ENCODE measurements at regions not wholly inside any gene's neighbourhood (a gene's known extent, or its start where the extent isn't known, plus 50 kb on each side); places are given as distances from the start of the nearest gene placed in this dataset.

GRCh38 chr17:15122857-15123256 is 142.3 kb downstream of the PMP22 start:
- Histone ChIP-seq H2BK5ac (ENCODE audit: low read depth, low read length) (no peak overlapping the region), H3K4me2 (ENCODE audit: insufficient read depth in 1 of 2, low read depth in 2 of 2, low read length in 2 of 2) (no peak overlapping the region), H3K4me1 (replicated peaks in 1 of 4; ENCODE audit: control insufficient read depth in 3 of 4, insufficient read depth in 4 of 4, low read length in 3 of 4) (peaks cover 0 to 4% (median 1%) of the 10 kb centered on the region in 4 experiments; a peak in 4 of 7 replicates), H2BK15ac (ENCODE audit: low read length) (no peak overlapping the region), H2BK120ac (replicated peaks; ENCODE audit: low read depth, low read length) (no peak overlapping the region), H3K27ac (ENCODE audit: low read depth, low read length) (no peak overlapping the region), H3K56ac (replicated peaks; ENCODE audit: insufficient read length, low read depth, low read length) (no peak overlapping the region), H3K9ac (replicated peaks in 1 of 4; ENCODE audit: extremely low read depth in 1 of 4, low read depth in 3 of 4, low read length in 3 of 4) (no peak overlapping the region), H3K79me2 (ENCODE audit: control insufficient read depth in 1 of 2, insufficient read depth in 2 of 2, low read length in 2 of 2) (no peaks in the 10 kb centered on the region), H3K9me3 (ENCODE audit: insufficient read depth in 2 of 2, low read depth in 1 of 2, low read length in 1 of 2) (no peaks in the 10 kb centered on the region; a peak in 1 of 4 replicates), H3K4me3 (ENCODE audit: extremely low read depth in 1 of 4, insufficient read depth in 2 of 4, low read depth in 3 of 4, low read length in 4 of 4) (no peak overlapping the region), H2BK20ac (ENCODE audit: low read length) (no peak overlapping the region), H4K20me1 (replicated peaks in 1 of 2; ENCODE audit: control insufficient read depth in 1 of 2, insufficient read depth in 2 of 2, low read length in 2 of 2) (no peaks in the 10 kb centered on the region), H3K79me1 (ENCODE audit: low read depth, low read length) (no peaks in the 10 kb centered on the region), H2AK5ac (ENCODE audit: low read depth, low read length) (no peak overlapping the region), H3K23ac (ENCODE audit: insufficient read length) (no peak overlapping the region), H3K4ac (replicated peaks; ENCODE audit: insufficient read length, low read depth, low read length) (no peak overlapping the region), H3K14ac (ENCODE audit: insufficient read length) (no peak overlapping the region), H2BK12ac (ENCODE audit: low read depth, low read length) (no peak overlapping the region), H3K18ac (ENCODE audit: extremely low read depth, low read length) (no peak overlapping the region), H4K91ac (replicated peaks; ENCODE audit: insufficient read length, low read length) (no peak overlapping the region), H3K27me3 (replicated peaks in 1 of 4; ENCODE audit: control insufficient read depth in 3 of 4, extremely low read depth in 1 of 4, insufficient read depth in 3 of 4, low read length in 3 of 4) (no peaks in the 10 kb centered on the region), H2AFZ (ENCODE audit: low read length) (no peak overlapping the region), H4K8ac (ENCODE audit: extremely low read depth, insufficient read depth, low read length) (no peak overlapping the region), H3K36me3 (ENCODE audit: control insufficient read depth in 2 of 4, insufficient read depth in 4 of 4, low read length in 3 of 4) (no peaks in the 10 kb centered on the region), H3K23me2 (ENCODE audit: low read depth, low read length) (no peaks in the 10 kb centered on the region), H4K5ac (ENCODE audit: insufficient read length, low read depth, low read length) (no peak overlapping the region)
- ChIA-PET CTCF (ENCODE audit: partially characterized antibody) (interaction anchor here (1.0 kb wide), 1 partner anchor 13 kb away, joined by 3 read pairs; no protein-coding TSS in a partner anchor), POLR2A (ENCODE audit: partially characterized antibody) (no interaction called here)
- FAIRE-seq (no peak), DNase-seq (ENCODE audit: low read depth in 1 of 2, low spot score in 2 of 2) (no peak)
- WGBS, 2 experiments (ENCODE audit: extremely low coverage in 1 of 2, insufficient coverage in 1 of 2, insufficient read length in 1 of 2, insufficient replicate concordance in 2 of 2, low coverage in 1 of 2, low lambda C conversion rate in 2 of 2, missing lambda C conversion rate in 1 of 2): 84% methylated on average over 4 of the region's 4 CpGs; no CpG with 5 or more reads in 1 of the 2 experiments
- TF ChIP-seq, protein P1, sequence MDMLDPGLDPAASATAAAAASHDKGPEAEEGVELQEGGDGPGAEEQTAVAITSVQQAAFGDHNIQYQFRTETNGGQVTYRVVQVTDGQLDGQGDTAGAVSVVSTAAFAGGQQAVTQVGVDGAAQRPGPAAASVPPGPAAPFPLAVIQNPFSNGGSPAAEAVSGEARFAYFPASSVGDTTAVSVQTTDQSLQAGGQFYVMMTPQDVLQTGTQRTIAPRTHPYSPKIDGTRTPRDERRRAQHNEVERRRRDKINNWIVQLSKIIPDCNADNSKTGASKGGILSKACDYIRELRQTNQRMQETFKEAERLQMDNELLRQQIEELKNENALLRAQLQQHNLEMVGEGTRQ (IDR thresholded peaks at IDR 0.05; ENCODE audit: low read length): no peak
- TF ChIP-seq TBP (IDR thresholded peaks at IDR 0.05; ENCODE audit: low read depth, low read length): no peak
- TF ChIP-seq, protein P2, sequence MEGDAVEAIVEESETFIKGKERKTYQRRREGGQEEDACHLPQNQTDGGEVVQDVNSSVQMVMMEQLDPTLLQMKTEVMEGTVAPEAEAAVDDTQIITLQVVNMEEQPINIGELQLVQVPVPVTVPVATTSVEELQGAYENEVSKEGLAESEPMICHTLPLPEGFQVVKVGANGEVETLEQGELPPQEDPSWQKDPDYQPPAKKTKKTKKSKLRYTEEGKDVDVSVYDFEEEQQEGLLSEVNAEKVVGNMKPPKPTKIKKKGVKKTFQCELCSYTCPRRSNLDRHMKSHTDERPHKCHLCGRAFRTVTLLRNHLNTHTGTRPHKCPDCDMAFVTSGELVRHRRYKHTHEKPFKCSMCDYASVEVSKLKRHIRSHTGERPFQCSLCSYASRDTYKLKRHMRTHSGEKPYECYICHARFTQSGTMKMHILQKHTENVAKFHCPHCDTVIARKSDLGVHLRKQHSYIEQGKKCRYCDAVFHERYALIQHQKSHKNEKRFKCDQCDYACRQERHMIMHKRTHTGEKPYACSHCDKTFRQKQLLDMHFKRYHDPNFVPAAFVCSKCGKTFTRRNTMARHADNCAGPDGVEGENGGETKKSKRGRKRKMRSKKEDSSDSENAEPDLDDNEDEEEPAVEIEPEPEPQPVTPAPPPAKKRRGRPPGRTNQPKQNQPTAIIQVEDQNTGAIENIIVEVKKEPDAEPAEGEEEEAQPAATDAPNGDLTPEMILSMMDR (IDR thresholded peaks at IDR 0.05; ENCODE audit: control extremely low read depth in 1 of 3, insufficient read depth in 1 of 3, low read depth in 1 of 3, low read length in 3 of 3): no peak
- no peak for TF ChIP-seq JUND (IDR thresholded peaks at IDR 0.05; ENCODE audit: low read length)
- no peak for TF ChIP-seq SP4 (IDR thresholded peaks at IDR 0.05; ENCODE audit: low read length)
- TF ChIP-seq RXRA (IDR thresholded peaks at IDR 0.05; ENCODE audit: insufficient read depth, low read depth, low read length): no peak
- no peak for TF ChIP-seq NRF1 (IDR thresholded peaks at IDR 0.05; ENCODE audit: low read depth, low read length)
- no peak for TF ChIP-seq BCL11A (IDR thresholded peaks at IDR 0.05; ENCODE audit: low read depth in 2 of 2, low read length in 2 of 2)
- no peak for TF ChIP-seq RAD21 (IDR thresholded peaks at IDR 0.05 in 1 of 2, conservative IDR thresholded peaks at IDR 0.05 in 1 of 2; ENCODE audit: low read depth in 2 of 2, low read length in 2 of 2)
- TF ChIP-seq CTBP2 (IDR thresholded peaks at IDR 0.05; ENCODE audit: borderline replicate concordance, insufficient read depth, insufficient read length, low read length): no peak

Measured in H1 (cell line).